Breast epithelium (tissue), 3 donors: ENCODE measurements at regions not wholly inside any gene's neighbourhood (a gene's known extent, or its start where the extent isn't known, plus 50 kb on each side); places are given as distances from the start of the nearest gene placed in this dataset.

ENCODE experiments used
- CTCF ChIP-seq, 3 donors: fragments of 450-650 bp; IDR thresholded peaks; one replicate each; pipeline ENCODE4 v1.5.1; 2016 to 2017; ENCODE audit warnings: antibody characterized with exemption in 3 of 3, mild to moderate bottlenecking in 3 of 3, moderate library complexity in 3 of 3
- POLR2A ChIP-seq: fragments of 450-650 bp; IDR thresholded peaks from one replicate; pipeline ENCODE4 v1.6.1; 2016; ENCODE audit warnings: antibody characterized with exemption, mild to moderate bottlenecking, moderate library complexity
- POLR2AphosphoS5 ChIP-seq, 3 donors: sonication (generic); formaldehyde crosslinking; IDR thresholded peaks; one replicate each; pipeline ENCODE4 v1.6.1; 2017; ENCODE audit warnings: antibody characterized with exemption in 3 of 3

GRCh38 chr3:162161595-162161994, 665.0 kb downstream of the OTOL1 start:
- TF ChIP-seq POLR2A (no peak), POLR2AphosphoS5 (IDR thresholded peaks at IDR 0.05) (no peak), CTCF (IDR thresholded peaks at IDR 0.05) (no peak)
